ENCODE measurements at regions not wholly inside any gene's neighbourhood (a gene's known extent, or its start where the extent isn't known, plus 50 kb on each side); places are given as distances from the start of the nearest gene placed in this dataset.

GRCh38 chr14:82230748-82231147 lies 697.1 kb upstream of the SEL1L start:
- TF ChIP-seq, protein P1, sequence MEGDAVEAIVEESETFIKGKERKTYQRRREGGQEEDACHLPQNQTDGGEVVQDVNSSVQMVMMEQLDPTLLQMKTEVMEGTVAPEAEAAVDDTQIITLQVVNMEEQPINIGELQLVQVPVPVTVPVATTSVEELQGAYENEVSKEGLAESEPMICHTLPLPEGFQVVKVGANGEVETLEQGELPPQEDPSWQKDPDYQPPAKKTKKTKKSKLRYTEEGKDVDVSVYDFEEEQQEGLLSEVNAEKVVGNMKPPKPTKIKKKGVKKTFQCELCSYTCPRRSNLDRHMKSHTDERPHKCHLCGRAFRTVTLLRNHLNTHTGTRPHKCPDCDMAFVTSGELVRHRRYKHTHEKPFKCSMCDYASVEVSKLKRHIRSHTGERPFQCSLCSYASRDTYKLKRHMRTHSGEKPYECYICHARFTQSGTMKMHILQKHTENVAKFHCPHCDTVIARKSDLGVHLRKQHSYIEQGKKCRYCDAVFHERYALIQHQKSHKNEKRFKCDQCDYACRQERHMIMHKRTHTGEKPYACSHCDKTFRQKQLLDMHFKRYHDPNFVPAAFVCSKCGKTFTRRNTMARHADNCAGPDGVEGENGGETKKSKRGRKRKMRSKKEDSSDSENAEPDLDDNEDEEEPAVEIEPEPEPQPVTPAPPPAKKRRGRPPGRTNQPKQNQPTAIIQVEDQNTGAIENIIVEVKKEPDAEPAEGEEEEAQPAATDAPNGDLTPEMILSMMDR (IDR thresholded peaks at IDR 0.05) = no peak
- DNase-seq (ENCODE audit: low spot score in 2 of 2) = no peak
- WGBS, 2 donors = 37 to 42% methylated on average over 3 of the region's 3 CpGs
- intact Hi-C loops (cut with DNase I; ENCODE audit: low total_unique reads) = no loop called here
- no peak overlapping the region for H3K4me3 ChIP-seq (ENCODE audit: low read depth, poor library complexity, severe bottlenecking)

DNA sequence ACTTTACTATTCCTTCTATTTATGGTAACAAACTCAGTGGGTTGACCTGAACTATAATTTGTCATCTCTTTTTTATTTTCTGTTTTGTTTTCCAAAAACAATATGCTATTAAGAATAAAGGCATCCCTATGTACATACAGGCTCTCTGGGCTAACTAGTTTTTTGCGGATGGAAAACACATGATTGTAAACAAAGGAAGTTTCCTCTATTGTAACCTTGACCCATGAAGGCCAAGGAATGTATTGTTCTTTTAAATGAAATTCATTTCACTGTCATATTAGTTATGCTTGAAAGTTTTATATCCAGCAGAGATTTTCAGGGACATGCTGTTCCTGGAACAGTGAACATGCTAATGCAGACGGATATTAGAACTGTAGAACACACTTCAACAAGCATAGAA lies 705.0 kb upstream of the SEL1L start:
- intact Hi-C loops (cut with DNase I; ENCODE audit: low total_unique reads) = no loop called here
- DNase-seq (ENCODE audit: low spot score in 2 of 2) = no peak
- no peak overlapping the region for H3K4me3 ChIP-seq (ENCODE audit: low read depth, poor library complexity, severe bottlenecking)
- 69 to 75% methylated on average over 2 of the region's 2 CpGs for WGBS, 2 donors
- TF ChIP-seq, protein P1 (IDR thresholded peaks at IDR 0.05) = no peak
- TF ChIP-seq POLR2A (IDR thresholded peaks at IDR 0.05) = no peak

DNA sequence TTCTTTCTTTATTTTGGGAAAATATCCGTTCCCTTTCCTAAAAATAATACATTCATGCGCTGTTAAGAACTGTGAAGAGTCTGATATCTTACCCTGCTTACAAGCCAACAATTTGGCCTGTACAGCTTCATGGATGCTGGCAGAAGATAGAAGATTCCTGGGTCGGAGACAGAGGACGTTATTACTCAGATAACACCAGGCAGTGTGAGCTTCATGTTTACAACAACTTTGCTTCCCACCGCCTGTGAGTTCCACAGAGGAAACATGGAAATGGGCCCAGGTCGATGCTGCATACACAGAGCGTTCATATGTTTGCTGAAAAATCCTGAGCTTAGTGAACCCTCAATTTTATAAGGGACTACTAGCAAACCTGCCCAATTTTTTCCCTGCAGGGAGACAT lies 705.6 kb upstream of the SEL1L start:
- intact Hi-C loops (cut with DNase I; ENCODE audit: low total_unique reads) = no loop called here
- H3K4me3 ChIP-seq (ENCODE audit: low read depth, poor library complexity, severe bottlenecking) = no peak overlapping the region
- WGBS, 2 donors = 81 to 88% methylated on average over 7 of the region's 7 CpGs
- no peak for TF ChIP-seq POLR2A (IDR thresholded peaks at IDR 0.05)
- TF ChIP-seq, protein P1 (IDR thresholded peaks at IDR 0.05) = no peak
- DNase-seq (ENCODE audit: low spot score in 2 of 2) = no peak

- DNase-seq (ENCODE audit: low spot score in 2 of 2) = no peak
- 61 to 69% methylated on average over 4 of the region's 4 CpGs for WGBS, 2 donors
- intact Hi-C loops (cut with DNase I; ENCODE audit: low total_unique reads) = no loop called here
- no peak overlapping the region for H3K4me3 ChIP-seq (ENCODE audit: low read depth, poor library complexity, severe bottlenecking)
- TF ChIP-seq POLR2A (IDR thresholded peaks at IDR 0.05) = no peak
- TF ChIP-seq, protein P1 (IDR thresholded peaks at IDR 0.05) = no peak
Measured at GRCh38 chr14:82244791-82245190, 711.1 kb upstream of the SEL1L start.

GRCh38 chr14:82251494-82251893 lies 717.8 kb upstream of the SEL1L start:
- intact Hi-C loops (cut with DNase I; ENCODE audit: low total_unique reads) = no loop called here
- no peak for DNase-seq (ENCODE audit: low spot score in 2 of 2)
- H3K4me3 ChIP-seq (ENCODE audit: low read depth, poor library complexity, severe bottlenecking) = no peak overlapping the region
- no peak for TF ChIP-seq POLR2A (IDR thresholded peaks at IDR 0.05)
- TF ChIP-seq, protein P1 (IDR thresholded peaks at IDR 0.05) = no peak
- WGBS, 2 donors = 83 to 85% methylated on average over 8 of the region's 8 CpGs

DNA sequence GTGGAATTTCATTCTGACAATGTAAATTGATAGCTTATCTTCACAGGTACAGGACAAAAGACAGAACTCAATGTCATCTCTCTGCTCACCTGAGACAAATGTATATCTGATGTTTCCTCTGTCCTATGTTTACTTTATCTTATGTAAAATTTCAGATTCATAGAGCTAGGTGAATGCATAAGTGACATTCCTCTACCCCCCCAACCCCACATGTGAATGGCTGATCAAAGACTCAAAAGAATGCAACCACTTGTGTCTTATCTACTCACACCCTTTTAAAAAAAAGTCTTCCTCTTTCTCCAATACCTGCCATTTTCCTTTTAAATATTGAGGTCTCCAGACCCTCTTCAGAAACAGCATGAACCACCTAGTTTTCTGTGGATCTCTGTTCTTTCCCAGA lies 736.6 kb upstream of the SEL1L start:
- intact Hi-C loops (cut with DNase I; ENCODE audit: low total_unique reads) = no loop called here

More for the DNA sequence above, 736.6 kb upstream of the SEL1L start:
- no peak overlapping the region for H3K4me3 ChIP-seq (ENCODE audit: low read depth, poor library complexity, severe bottlenecking)
- no peak for DNase-seq (ENCODE audit: low spot score in 2 of 2)
- TF ChIP-seq POLR2A (IDR thresholded peaks at IDR 0.05) = no peak
- TF ChIP-seq, protein P1 (IDR thresholded peaks at IDR 0.05) = no peak
